ENCODE measurements at regions not wholly inside any gene's neighbourhood (a gene's known extent, or its start where the extent isn't known, plus 50 kb on each side); places are given as distances from the start of the nearest gene placed in this dataset.

DNA sequence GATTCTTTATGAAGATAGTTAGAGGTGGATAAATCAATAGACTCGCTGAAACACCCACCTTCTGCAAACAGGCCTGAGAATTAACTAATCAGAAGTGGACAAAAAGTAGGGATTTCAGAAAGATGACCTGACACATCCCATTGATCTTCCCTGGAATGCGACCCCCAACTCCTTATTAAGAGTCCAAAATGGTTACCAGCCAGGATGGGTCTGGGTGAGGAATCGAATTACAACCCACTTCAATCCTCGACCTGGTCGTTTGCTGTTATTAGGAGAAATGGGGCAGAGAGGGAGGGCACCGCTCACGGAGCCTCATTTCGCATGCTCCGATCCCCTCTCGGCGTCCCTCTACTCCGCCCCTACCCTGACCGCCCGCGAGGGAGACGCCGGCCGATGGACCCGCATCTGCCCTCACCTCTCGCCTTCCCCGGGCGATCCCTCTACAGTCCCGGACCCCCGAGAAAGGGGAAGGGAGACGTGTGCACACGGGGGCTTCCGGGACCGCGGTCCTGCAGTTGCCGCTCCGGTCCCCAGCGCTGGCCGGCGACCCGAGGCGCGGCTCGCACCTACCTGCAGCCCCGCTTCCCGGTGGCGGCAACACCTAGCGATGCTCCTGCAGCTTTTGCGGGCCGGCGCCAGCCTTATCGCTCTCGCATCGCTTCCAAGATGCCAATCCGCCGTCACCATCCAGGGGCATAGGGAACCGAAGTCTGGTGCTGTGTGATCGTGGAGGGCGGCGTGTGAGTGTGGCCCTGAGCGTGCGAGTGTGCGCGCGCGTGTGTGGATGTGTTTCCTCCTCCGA is 69.3 kb upstream of the USP15 start:
- Histone ChIP-seq H3K4me3 (no peak overlapping the region), H2AFZ (no peak overlapping the region), H3K79me2 (ENCODE audit: low read depth) (no peaks in the 10 kb centered on the region), H3K4me2 (no peak overlapping the region), H3K27me3 (ENCODE audit: insufficient read depth, low read depth) (no peaks in the 10 kb centered on the region), H3K36me3 (ENCODE audit: low read depth) (no peaks in the 10 kb centered on the region), H3K9me3 (ENCODE audit: insufficient read depth, low read depth) (peaks cover 2% of the 10 kb centered on the region; the same call in 1 of the 2 replicates), H3K4me1 (replicated peaks; ENCODE audit: insufficient read depth) (peaks cover 20% of the 10 kb centered on the region), H4K20me1 (ENCODE audit: insufficient read depth) (no peaks in the 10 kb centered on the region; the same call in 1 of the 2 replicates), H3F3A (ENCODE audit: insufficient read depth, low read depth) (no peaks in the 10 kb centered on the region), H3K27ac (no peak overlapping the region), H3K9me2 (ENCODE audit: insufficient read depth) (no peaks in the 10 kb centered on the region)
- no peak for TF ChIP-seq EZH2 (IDR thresholded peaks at IDR 0.05; ENCODE audit: low read depth)
- TF ChIP-seq, protein P1, sequence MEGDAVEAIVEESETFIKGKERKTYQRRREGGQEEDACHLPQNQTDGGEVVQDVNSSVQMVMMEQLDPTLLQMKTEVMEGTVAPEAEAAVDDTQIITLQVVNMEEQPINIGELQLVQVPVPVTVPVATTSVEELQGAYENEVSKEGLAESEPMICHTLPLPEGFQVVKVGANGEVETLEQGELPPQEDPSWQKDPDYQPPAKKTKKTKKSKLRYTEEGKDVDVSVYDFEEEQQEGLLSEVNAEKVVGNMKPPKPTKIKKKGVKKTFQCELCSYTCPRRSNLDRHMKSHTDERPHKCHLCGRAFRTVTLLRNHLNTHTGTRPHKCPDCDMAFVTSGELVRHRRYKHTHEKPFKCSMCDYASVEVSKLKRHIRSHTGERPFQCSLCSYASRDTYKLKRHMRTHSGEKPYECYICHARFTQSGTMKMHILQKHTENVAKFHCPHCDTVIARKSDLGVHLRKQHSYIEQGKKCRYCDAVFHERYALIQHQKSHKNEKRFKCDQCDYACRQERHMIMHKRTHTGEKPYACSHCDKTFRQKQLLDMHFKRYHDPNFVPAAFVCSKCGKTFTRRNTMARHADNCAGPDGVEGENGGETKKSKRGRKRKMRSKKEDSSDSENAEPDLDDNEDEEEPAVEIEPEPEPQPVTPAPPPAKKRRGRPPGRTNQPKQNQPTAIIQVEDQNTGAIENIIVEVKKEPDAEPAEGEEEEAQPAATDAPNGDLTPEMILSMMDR (conservative IDR thresholded peaks at IDR 0.05) = no peak
- no TSS peak for BruUV-seq (replicated peaks)
- no peak for DNase-seq
- CTCF ChIA-PET = no interaction called here
- POLR2A ChIA-PET (ENCODE audit: unreplicated experiment) = no interaction called here
- intact Hi-C loops (cut with micrococcal nuclease; ENCODE audit: unreplicated experiment) = no loop called here

DNA sequence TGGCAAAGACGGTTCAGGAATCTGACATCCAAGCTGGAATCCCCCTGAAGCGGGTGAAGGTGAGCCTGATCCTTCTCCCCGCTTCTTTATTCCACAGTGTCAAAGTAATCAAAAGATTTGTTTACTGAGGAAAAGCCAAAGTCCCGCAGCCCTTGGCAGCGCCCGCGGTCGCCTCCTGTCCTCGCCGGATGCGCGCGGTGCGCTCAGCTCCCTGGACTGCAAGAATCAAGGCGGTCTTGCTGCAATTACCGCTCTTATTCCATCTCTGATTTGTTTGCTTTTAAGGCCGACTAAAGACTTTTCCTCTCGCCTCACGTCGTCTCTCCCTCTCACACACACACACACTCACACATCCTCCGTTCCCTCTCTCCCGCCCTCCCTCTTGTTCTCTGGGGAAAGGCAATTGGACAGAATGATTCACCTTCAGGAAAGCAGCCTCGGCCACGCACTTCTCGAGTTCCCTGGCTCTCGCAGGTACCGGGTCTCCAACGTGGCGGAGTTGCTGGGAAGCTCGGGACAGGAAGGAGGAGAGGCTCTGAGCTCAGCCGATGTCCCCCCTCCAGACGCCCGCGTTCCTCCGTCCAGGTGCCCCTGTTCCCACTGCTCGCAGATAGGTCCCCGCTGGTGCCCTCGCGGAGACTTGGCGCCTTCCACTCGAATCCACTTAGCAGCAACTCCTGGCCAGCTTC is 68.6 kb upstream of the USP15 start:
- intact Hi-C loops (cut with micrococcal nuclease; ENCODE audit: unreplicated experiment) = no loop called here
- TF ChIP-seq, protein P1 (conservative IDR thresholded peaks at IDR 0.05) = no peak
- no peak for TF ChIP-seq EZH2 (IDR thresholded peaks at IDR 0.05; ENCODE audit: low read depth)
- H3K27ac ChIP-seq = no peak overlapping the region

DNA sequence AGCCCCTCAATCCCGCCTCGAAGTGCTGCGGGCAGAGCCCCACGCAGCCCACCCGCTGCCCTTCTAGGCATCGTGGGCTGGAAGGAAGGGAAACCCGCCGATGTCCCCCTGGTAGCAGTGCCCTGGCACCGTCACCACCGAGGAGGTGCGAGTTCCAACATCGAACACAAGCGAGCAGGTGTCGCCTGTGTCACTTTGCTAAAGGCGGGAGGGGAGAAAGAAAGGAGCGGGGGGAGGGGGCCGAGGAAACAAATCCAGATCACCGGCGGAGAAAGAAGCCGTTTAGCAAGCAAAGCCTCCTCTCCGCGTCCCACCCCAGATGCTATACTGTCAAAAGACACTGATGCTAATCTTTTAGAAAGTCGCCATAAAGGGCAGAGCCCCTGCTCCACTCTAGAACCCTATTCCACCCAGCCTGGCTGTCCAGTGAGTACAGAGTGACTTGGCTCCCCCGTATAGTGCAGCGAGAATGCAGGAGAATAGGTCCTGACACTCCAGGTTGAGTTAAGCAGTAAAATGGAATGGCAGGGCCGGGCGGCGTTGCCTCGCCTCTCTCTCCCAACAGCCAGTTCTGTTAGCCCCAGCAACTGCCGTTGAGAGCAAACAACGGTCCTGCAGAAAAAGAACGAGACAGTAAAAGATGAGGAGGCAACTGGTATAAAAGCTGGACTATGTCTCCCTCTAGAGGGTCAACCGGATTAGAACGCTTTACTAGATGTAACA is 67.9 kb upstream of the USP15 start:
- no peaks in the 10 kb centered on the region for H3K9me2 ChIP-seq (ENCODE audit: insufficient read depth)
- no peak overlapping the region for H3K4me3 ChIP-seq
- H3K4me1 ChIP-seq (replicated peaks; ENCODE audit: insufficient read depth) = peaks cover 20% of the 10 kb centered on the region
- H2AFZ ChIP-seq = no peak overlapping the region
- H3K4me2 ChIP-seq = peak overlapping the region; percentile 51; the same call in 1 of the 2 replicates
- BruUV-seq (replicated peaks) = no TSS peak
- no peak overlapping the region for H3K27ac ChIP-seq
- no peaks in the 10 kb centered on the region for H3K36me3 ChIP-seq (ENCODE audit: low read depth)
- no peaks in the 10 kb centered on the region for H3K27me3 ChIP-seq (ENCODE audit: insufficient read depth, low read depth)
- POLR2A ChIA-PET (ENCODE audit: unreplicated experiment) = interaction anchor here (0.7 kb wide), 1 partner anchor 1094 kb away, joined by 3 read pairs; no protein-coding TSS in a partner anchor
- TF ChIP-seq EZH2 (IDR thresholded peaks at IDR 0.05; ENCODE audit: low read depth) = no peak
- TF ChIP-seq, protein P1 (conservative IDR thresholded peaks at IDR 0.05) = peak; percentile 84
- peak in 1 of 2 experiments; percentile 38 for DNase-seq
- intact Hi-C loops (cut with micrococcal nuclease; ENCODE audit: unreplicated experiment) = no loop called here
- no peaks in the 10 kb centered on the region for H3K79me2 ChIP-seq (ENCODE audit: low read depth)
- no peaks in the 10 kb centered on the region for H3F3A ChIP-seq (ENCODE audit: insufficient read depth, low read depth)
- peaks cover 2% of the 10 kb centered on the region; the same call in 1 of the 2 replicates for H3K9me3 ChIP-seq (ENCODE audit: insufficient read depth, low read depth)
- CTCF ChIA-PET = no interaction called here
- H4K20me1 ChIP-seq (ENCODE audit: insufficient read depth) = no peaks in the 10 kb centered on the region

More for the DNA sequence above, 68.6 kb upstream of the USP15 start:
- ChIA-PET CTCF (no interaction called here), POLR2A (ENCODE audit: unreplicated experiment) (interaction anchor here (0.7 kb wide), 1 partner anchor 1095 kb away, joined by 3 read pairs; no protein-coding TSS in a partner anchor)
- DNase-seq = no peak
- no peak overlapping the region for H3K4me2 ChIP-seq
- H2AFZ ChIP-seq = no peak overlapping the region
- no peak overlapping the region for H3K4me3 ChIP-seq
- H3K27me3 ChIP-seq (ENCODE audit: insufficient read depth, low read depth) = no peaks in the 10 kb centered on the region
- H3K4me1 ChIP-seq (replicated peaks; ENCODE audit: insufficient read depth) = peaks cover 20% of the 10 kb centered on the region
- H3K9me3 ChIP-seq (ENCODE audit: insufficient read depth, low read depth) = peaks cover 2% of the 10 kb centered on the region; the same call in 1 of the 2 replicates
- no peaks in the 10 kb centered on the region for H3K79me2 ChIP-seq (ENCODE audit: low read depth)
- no peaks in the 10 kb centered on the region; the same call in 1 of the 2 replicates for H4K20me1 ChIP-seq (ENCODE audit: insufficient read depth)
- H3K9me2 ChIP-seq (ENCODE audit: insufficient read depth) = no peaks in the 10 kb centered on the region
- H3F3A ChIP-seq (ENCODE audit: insufficient read depth, low read depth) = no peaks in the 10 kb centered on the region
- no TSS peak for BruUV-seq (replicated peaks)
- H3K36me3 ChIP-seq (ENCODE audit: low read depth) = no peaks in the 10 kb centered on the region
